GM21723 (cell line): ENCODE measurements at regions not wholly inside any gene's neighbourhood (a gene's known extent, or its start where the extent isn't known, plus 50 kb on each side); places are given as distances from the start of the nearest gene placed in this dataset.
"Not testable (repeated sequence)": the region's sequence is repeated elsewhere in the genome, so short reads cannot be mapped to it uniquely, and the experiment has no call there.

Experiments
- ATAC-seq: cut with Tn5 transposase; IDR thresholded peaks from one replicate; pipeline ENCODE4 v1.9.1; 2021; ENCODE audit warnings: mild to moderate bottlenecking, moderate library complexity; ENCODE audit not compliant: unreplicated experiment

DNA sequence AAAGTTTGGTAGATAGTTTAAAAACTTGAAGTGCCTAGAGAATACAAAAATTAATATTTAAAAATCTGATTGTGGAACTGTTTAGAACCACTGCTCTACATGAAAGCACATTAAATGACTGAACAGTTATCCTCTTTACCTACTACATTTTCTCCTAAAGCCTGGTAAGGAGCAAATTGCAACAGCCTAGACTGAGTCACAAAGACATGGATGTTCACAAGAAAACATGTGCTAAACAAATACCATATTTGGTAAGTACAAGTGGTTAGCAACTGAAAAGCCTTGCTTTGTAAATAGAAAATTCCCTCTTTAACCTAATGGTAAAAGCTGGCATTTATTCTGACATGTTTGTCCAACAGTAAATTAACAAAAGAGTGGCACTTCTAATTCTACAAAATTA is 203.1 kb downstream of the FBXO8 start:
- no peak for ATAC-seq

GRCh38 chr4:174071595-174071994 is 211.9 kb downstream of the FBXO8 start:
- ATAC-seq = no peak

- ATAC-seq = no peak
These were observed 213.6 kb downstream of the FBXO8 start for GRCh38 chr4:174069848-174070330.

DNA sequence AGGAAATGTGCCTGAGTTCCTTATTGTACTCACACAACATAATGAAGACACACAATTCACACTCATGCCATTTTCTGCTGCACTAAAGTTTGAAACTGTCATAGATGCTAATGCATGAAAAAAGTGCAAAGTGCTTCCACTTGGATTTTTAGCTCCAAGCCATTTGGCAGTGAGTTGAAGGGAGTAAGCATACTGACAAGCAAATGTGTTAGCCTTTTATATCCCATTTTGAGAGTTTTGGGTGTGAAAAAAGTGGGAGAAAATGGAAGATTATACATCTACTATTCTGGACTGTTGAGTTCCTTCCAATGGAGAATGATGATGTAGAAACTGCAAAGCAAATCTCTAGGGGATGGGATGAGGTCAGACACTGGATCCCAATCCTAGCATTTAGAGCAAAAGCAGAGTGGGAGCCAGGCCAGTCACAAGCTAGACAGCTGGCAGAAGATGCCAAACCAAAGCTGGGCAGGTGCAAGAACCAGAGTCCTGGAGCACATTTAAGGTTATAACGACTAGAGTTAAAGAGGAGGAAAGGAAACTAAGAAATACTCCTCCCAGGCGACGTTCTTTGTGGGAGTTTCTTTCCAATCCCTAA is 216.8 kb downstream of the FBXO8 start:
- ATAC-seq = no peak

DNA sequence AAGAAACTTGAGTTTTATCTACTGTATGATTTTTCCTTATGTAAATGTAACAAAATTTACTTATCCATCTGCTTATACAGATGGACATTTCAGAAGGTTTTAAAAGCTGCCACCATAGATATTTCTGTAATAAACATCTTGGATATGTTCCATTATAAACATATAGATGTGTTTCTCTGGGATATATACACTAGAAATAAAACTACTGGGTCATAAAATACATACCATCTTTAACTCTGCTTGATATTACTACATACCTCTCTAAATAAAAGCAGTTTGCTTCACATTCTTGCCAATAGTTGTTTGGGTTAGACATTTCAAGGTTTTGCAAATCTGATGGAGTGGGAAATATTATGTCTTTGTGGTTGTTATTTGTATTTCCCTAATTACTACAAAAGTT is 220.6 kb downstream of the FBXO8 start:
- no peak for ATAC-seq

DNA sequence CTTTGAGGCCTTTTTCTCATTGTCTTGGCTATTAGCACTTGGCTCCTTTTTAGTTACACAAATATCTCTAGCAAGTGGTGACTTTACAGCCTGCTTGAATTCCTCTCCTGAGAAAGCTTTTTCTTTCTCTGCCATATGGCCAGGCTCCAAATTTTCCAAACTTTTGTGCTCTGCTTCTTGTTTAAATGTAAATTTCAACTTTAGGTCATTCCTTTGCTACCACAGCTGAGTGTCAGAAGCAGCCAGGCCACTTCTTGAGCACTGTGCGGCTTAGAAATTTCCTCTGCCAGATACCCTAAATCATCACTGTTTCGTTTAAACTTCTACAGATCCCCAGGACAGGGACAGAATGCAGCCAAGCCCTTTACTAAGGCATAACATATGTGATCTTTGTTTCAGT is 222.4 kb downstream of the FBXO8 start:
- no peak for ATAC-seq

- ATAC-seq = no peak
These were observed 224.6 kb downstream of the FBXO8 start for GRCh38 chr4:174058846-174059245.

GRCh38 chr4:174056959-174057358 is 226.5 kb downstream of the FBXO8 start:
- peak; percentile 56 for ATAC-seq

DNA sequence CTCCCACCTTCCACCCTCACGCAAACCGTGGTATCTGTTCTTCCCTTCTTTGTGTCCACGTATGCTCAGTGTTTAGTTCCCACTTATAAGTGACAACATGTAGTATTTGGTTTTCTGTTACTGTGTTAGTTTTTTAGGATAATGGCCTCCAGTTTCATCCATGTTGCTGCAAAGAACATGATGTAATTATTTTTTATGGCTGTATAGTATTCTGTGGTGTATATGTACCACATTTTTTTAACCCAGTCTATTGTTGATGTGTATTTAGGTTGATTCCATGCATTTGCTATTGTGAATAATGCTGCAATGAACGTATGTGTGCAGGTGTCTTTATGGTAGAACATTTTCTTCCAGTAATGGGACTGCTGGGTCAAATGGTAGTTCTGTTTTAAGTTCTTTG is 228.1 kb downstream of the FBXO8 start:
- ATAC-seq = no peak

GRCh38 chr4:174053895-174054294 is 229.6 kb downstream of the FBXO8 start:
- ATAC-seq = no peak

- no peak for ATAC-seq
These were observed 236.1 kb downstream of the FBXO8 start for GRCh38 chr4:174047363-174047762.

- not testable (repeated sequence) for ATAC-seq
These were observed 237.6 kb downstream of the FBXO8 start for GRCh38 chr4:174045829-174046228.

DNA sequence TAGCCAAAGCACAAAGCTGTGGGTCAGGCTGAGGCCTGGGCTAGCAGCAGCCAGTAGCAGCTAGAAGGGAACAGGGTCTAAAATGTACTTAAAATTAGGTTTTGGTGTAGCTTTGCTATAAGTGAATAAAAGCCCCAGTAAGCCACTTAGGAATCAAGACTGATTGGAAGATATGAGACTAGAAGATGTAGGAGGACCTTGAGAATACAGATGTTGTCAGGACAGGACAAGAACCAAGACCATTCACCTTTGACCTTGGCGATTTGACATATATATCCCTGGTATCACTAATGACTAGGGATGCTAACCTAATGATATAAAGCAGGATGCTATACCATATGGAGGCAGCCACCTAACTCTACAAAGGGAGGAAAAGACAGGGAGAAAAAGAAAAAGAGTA is 238.1 kb downstream of the FBXO8 start:
- no peak for ATAC-seq

GRCh38 chr4:174041555-174042105 is 241.8 kb downstream of the FBXO8 start:
- no peak for ATAC-seq

- ATAC-seq = no peak
These were observed 243.2 kb downstream of the FBXO8 start for GRCh38 chr4:174040287-174040686.

DNA sequence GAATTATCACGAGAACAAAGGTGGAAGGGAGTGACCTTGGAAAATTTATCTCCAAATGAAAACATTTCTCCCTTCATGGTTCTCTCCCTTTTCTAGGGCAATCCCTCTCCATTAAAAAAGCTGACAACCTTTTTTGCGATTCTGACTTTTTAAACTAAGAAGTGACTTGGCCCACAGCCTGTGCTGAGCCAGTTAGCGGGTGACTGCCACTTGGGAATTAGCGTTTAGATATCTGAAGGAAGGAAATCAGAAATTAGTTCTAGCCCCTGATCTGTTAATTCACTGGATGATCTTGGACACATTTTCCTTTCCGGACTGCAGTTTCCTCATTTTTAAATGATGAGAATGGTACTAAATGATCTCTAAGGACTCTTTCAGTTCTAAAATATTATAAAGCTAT is 245.0 kb downstream of the FBXO8 start:
- ATAC-seq = no peak

DNA sequence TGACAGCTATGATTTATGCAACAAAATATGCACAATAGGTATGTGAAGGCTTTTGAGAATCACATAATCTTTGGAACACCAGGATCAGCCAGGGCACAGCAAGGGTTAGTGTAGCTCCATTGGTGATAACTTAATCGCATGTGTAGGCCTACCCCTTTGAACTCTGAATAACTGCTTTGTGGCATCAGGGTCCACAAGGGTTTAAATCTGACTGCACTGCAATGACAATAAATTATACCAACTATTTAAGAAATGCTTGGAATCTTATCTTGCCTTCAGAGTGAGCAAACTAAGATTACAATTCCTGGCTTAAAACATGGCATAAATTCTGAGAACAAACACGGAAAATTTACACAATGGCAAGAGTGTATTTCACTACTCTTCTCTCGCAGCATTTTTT is 245.8 kb downstream of the FBXO8 start:
- no peak for ATAC-seq

- no peak for ATAC-seq
These were observed 246.4 kb downstream of the FBXO8 start for GRCh38 chr4:174037049-174037448.

DNA sequence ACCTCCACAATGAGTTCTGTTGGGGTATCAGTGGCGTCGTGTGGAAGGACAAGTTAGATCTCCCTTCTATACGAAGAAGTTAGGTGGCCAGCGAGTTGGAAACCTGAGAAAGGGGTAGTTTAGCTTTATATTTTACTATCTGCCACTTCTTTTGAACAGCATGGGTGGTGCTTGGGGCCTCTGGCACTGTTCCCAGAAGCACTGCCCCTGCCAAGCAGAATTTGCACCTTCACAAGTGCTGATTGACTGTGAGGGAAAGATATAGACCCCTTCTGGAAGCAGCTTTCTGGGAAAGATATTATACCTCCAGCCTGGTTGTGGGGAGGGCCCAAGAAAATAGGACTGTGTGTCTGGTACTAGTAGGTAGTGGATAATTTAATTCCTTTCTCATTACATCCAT is 246.9 kb downstream of the FBXO8 start:
- no peak for ATAC-seq

- no peak for ATAC-seq
These were observed 247.4 kb downstream of the FBXO8 start for GRCh38 chr4:174036111-174036510.

GRCh38 chr4:174023641-174024040 is 259.8 kb downstream of the FBXO8 start:
- ATAC-seq = no peak

DNA sequence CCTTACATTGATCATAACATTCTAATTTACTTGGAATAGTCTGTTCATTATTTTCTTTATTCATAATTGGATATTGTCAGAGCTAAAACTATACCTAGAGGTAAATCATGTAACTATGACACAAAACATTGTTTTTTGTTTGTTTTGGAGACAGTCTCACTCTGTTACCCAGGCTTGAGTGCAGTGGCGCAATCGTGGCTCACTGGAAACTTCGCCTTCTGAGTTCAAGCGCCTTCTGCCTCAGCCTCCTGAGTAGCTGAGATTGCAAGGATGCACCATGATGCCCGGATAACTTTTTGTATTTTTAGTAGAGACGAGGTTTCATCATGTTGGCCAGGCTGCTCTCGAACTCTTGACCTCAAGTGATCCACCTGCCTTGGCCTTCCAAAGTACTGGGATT is 265.2 kb downstream of the FBXO8 start:
- ATAC-seq = no peak

- ATAC-seq = no peak
These were observed 267.2 kb downstream of the FBXO8 start for GRCh38 chr4:174016251-174016650.
